Hematopoietic multipotent progenitor cell treated with erythropoietin and hydrocortisone succinate and interleukin-3 and kit ligand, for 15 days (in vitro differentiated cells): ENCODE measurements at regions not wholly inside any gene's neighbourhood (a gene's known extent, or its start where the extent isn't known, plus 50 kb on each side); places are given as distances from the start of the nearest gene placed in this dataset.
"Not testable (repeated sequence)": the region's sequence is repeated elsewhere in the genome, so short reads cannot be mapped to it uniquely, and the experiment has no call there.

ENCODE experiments used
- DNase-seq: peaks from one replicate; pipeline ENCODE4 v3.0.0-alpha.2; 2015; ENCODE audit warnings: low spot score

GRCh38 chr7:125247514-125248098 lies 318.0 kb upstream of the POT1 start:
- DNase-seq = no peak

DNA sequence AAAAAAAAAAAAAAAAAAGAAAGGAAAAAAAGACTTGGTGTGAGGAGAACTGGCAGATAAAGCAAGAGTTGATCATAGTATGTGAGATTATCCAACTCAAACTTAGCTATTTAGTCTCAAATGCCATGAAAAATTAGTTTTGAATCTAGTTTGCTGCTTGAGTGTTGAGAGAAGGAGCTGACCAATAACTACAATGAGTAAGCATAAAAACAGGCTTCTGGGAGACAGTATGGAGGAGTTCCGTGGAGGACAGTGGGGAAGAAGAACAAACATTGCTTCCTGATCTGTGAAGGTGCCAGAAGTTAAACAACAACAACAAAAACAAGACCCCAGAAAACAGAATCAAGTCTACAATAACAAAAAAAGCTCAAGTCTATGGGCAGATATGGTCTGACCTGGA lies 317.1 kb upstream of the POT1 start:
- DNase-seq = no peak

GRCh38 chr7:125241548-125241947 lies 311.9 kb upstream of the POT1 start:
- no peak for DNase-seq

- no peak for DNase-seq
These were observed 293.0 kb upstream of the POT1 start for GRCh38 chr7:125222596-125222995.

DNA sequence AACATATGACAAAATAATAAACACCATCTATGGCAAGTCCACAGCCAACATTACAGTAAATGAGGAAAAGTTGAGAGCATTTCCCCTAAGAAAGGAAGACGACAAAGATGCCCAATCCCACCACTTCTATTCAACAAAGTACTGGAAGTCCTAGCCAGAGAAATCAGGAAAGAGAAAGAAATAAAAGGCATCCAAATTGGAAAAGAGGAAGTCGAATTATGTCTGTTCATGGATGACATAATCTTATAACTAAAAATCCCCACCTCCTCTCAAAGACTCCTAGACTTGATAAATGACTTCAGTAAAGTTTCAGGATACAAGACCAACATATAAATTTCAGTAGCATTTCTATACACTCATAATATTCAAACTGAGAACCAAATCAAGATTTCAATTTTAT lies 288.5 kb upstream of the POT1 start:
- no peak for DNase-seq

DNA sequence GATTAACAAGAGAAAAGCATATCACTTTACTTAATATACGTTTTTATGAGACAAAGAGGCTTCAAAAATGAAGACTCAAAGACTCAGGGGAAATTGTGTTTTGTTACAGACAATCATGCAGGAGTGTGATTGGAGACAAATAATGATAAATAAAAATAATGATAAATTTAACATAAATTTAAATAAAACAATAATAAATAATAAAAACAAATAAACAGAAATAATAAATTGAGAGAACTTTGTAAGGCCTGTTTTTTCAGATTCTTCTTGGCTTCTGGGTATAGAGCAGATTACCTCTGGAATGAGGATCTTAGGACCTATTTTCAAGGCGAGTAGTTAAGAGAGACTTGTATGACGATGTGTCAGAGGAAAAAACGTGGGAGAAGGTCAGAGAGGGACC lies 271.4 kb upstream of the POT1 start:
- DNase-seq = no peak

DNA sequence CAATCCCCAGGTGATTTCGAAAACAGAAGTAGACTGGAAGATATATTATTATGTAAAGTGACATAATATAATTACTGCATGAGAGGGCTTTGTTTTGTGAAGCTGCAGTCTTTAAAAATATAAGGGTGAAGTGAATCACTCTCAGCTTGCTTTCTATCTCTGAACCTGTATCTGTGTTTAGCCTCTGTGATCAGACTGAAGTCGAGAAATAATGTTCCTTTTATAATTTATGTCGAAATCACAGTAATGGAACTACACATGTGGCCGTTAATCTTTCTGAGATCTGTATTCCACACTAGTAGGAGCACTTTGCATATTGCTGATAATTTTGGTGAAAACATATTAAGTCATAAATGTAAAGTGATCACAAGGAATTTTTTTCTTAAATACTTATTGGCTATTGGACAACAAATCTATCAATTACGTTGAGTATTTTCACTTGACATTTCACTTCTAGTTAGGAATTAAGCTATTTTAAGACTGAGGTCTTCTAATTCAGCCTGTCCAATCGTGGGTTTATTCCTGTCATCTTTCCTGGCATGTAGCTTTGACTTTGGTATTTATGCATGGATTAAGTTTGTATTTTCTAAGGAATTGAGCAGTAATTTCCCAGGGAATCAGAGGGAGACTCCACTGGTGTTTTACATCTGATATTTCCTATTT lies 268.2 kb upstream of the POT1 start:
- DNase-seq = no peak

DNA sequence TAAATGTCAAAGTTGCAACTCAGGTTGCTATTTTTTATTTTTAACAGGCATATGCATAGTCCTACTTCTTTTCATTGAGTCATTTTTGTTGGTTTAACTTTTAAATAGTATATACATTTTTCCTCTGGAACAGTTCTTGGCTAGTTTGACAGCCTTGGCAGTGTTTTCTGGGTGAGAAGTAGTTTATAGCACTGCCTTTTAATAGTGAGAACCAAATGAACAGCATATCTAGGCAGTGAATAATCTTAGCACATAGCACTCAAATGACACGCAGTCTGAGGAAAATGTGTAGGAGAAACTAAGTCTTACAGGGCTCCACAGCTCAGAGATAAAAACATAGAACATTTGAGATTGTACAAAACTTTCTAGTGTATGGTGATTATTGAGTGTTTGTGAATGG lies 265.5 kb upstream of the POT1 start:
- DNase-seq = no peak

DNA sequence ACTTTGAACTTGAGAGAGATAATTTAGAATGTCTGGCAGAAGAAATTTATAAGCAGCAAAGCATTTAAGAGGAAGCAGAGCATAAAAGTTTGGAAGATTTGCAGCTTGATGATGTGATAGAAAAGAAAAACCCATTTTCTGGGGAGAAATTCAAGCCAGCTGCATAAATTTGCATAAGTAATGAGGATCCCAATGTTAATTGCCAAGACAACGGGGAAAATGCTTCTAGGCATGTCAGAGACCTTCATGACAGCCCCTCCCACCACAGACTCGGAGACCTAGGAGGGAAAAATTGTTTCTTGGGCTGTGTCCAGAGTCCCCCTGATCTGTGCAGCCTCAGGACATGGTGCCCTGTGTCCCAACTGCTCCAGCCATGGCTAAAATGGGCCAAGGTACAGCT lies 263.6 kb upstream of the POT1 start:
- DNase-seq = no peak

DNA sequence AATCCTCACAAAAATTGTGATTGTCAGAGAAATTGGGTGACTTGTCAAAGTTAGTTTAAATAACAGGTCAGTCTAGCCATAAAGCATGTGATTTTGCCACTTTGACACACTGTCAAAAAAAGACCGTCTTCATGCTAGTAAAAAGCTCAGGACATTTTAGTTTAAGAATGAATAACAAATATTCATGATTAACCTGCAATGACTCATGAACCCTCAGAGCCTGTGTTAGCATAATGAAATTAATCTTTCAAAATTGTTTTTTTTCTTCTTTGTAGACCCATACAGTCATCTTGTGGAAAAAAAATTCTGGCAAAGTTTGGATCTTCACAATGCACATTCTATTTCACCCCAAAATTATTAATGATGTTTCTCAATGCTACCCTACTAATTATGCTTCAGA lies 255.2 kb upstream of the POT1 start:
- no peak for DNase-seq

DNA sequence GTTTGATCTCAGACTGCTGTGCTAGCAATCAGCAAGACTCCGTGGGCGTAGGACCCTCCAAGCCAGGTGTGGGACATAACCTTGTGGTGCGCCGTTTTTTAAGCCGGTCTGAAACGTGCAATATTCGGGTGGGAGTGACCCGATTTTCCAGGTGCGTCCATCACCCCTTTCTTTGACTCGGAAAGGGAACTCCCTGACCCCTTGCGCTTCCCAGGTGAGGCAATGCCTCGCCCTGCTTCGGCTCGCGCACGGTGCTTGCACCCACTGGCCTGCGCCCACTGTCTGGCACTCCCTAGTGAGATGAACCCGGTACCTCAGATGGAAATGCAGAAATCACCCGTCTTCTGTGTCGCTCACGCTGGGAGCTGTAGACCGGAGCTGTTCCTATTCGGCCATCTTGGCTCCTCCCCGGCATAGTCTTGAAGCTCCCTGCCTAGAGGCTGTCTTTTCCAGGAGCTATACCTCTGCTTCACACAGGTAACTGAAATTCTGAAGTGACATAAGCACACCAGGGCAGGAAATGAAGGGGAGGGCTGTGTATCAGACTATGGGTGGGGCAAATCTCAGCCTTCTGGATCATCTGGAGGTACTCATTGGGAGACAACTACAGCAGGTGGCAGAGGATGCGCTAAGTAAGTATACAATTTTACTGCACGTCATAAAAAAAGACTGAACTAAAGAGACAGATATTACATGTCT lies 252.1 kb upstream of the POT1 start:
- not testable (repeated sequence) for DNase-seq

- DNase-seq = no peak
These were observed 243.9 kb upstream of the POT1 start for GRCh38 chr7:125173571-125173970.

GRCh38 chr7:125169088-125169487 lies 239.5 kb upstream of the POT1 start:
- no peak for DNase-seq

GRCh38 chr7:125154930-125155329 lies 225.3 kb upstream of the POT1 start:
- no peak for DNase-seq

DNA sequence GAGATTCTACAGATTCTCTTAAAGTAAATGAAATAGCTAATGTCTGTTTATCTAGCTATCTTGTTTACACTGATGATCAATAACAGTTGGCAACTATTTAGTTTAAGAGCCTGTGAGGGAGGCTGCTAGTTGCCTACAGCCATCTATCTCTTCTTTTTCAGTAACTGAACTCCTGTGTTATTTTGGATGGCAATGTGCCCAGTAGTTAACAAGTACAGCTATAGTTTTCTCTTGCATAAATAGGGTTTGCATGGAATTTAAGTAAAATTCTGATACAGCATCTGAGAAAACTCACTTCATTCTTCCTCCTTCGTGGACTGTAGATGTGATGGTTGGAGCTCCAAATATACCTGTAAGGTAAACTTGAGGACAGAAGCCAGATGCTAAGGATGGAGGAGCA lies 219.5 kb upstream of the POT1 start:
- no peak for DNase-seq

GRCh38 chr7:125147047-125147446 lies 217.4 kb upstream of the POT1 start:
- DNase-seq = no peak

GRCh38 chr7:125136755-125137532 lies 207.3 kb upstream of the POT1 start:
- no peak for DNase-seq

- no peak for DNase-seq
These were observed 206.7 kb upstream of the POT1 start for GRCh38 chr7:125136341-125136740.

DNA sequence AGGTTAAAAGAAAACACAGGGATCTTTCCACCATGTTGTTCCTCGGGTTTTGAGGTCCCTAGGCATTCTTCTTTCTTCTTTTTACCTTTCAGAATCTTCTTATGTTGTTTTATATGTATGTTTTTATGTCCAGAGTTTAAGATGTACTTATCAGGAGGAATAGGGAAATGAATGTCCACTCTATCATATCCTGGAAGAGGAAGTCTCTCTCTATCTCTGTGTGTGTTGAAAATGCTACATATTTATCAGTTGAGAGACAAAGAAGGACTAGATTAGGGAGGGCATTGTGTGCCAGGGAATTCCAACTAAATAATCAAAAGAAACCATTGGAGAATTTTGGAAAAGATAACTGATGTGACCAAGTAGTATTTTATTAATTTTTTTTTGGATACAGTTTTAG lies 200.5 kb upstream of the POT1 start:
- no peak for DNase-seq

DNA sequence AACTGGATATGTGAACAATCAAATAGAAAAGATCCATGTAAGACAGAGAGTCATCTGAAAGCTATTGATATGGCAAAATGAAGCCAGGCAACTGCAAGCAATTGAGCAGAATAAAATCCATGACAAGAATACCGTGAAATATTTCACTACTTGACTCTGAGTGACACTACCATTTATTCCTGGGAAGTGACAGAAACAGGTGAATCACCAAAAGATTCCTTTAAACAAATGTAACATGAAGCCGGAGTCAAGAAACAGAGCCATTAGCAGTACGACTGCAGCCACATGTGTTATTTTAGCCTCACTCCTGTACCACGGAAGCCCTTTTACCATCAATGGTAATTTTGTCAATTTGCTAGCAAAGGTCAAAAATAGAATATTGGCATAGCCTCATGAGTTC lies 197.7 kb upstream of the POT1 start:
- DNase-seq = no peak

GRCh38 chr7:125126376-125126775 lies 196.8 kb upstream of the POT1 start:
- no peak for DNase-seq

DNA sequence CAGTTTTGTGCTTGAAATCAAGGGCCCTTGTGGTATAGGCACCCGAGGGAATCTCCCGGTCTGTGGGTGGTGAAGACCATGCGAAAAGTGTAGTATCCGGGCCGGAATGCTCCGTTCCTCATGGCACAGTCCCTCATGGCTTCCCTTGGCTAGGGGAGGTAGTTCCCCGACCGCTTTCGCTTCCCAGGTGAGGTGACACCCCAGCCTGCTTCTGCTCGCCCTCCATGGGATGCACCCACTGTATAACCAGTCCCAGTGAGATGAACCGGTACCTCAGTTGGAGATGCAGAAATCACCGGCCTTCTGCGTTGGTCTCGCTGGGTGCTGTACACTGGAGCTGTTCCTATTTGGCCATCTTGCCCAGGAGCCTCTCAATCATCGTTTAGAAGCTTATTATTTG lies 195.7 kb upstream of the POT1 start:
- DNase-seq = no peak

DNA sequence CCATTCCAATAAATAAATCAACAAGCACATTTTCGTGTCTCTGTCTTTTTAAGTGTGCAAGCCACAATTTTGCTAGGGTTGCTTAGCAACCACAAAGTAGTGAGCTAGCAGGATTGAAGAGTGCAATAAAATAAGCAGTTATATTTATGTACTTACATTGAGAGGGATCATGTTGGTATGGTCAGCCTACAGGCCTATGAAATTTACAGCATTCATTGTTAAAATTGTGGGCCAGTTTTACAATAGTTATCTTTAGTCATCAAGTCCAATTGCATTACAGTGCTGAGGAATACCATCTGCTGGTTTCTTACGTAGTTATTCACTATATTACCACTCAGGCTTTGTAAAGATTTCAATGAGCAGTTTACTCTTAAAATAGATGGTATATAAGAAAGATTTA lies 192.5 kb upstream of the POT1 start:
- DNase-seq = no peak
